Hematopoietic multipotent progenitor cell treated with erythropoietin and hydrocortisone succinate and interleukin-3 and kit ligand, for 17 days (in vitro differentiated cells): ENCODE measurements at regions not wholly inside any gene's neighbourhood (a gene's known extent, or its start where the extent isn't known, plus 50 kb on each side); places are given as distances from the start of the nearest gene placed in this dataset.

Source experiments
- DNase-seq: peaks from one replicate; pipeline ENCODE4 v3.0.0-alpha.2; 2015; ENCODE audit warnings: low spot score

GRCh38 chr2:193542762-193543161, 1348.0 kb upstream of the TMEFF2 start:
- DNase-seq, result no peak

- no peak for DNase-seq
These were observed 1344.5 kb upstream of the TMEFF2 start for GRCh38 chr2:193539188-193539587.

GRCh38 chr2:193538061-193538460, 1343.3 kb upstream of the TMEFF2 start:
- no peak for DNase-seq

- no peak for DNase-seq
These were observed 1342.8 kb upstream of the TMEFF2 start for GRCh38 chr2:193537531-193537930.

GRCh38 chr2:193528458-193528857, 1333.7 kb upstream of the TMEFF2 start:
- DNase-seq, result no peak

GRCh38 chr2:193527146-193527545, 1332.4 kb upstream of the TMEFF2 start:
- DNase-seq, result no peak

- DNase-seq, result no peak
These were observed 1328.9 kb upstream of the TMEFF2 start for GRCh38 chr2:193523662-193524061.

- DNase-seq, result no peak
These were observed 1326.8 kb upstream of the TMEFF2 start for GRCh38 chr2:193521523-193521922.

GRCh38 chr2:193520709-193521458, 1326.2 kb upstream of the TMEFF2 start:
- DNase-seq, result no peak

- DNase-seq, result no peak
These were observed 1323.5 kb upstream of the TMEFF2 start for GRCh38 chr2:193518041-193518817.

- no peak for DNase-seq
These were observed 1322.9 kb upstream of the TMEFF2 start for GRCh38 chr2:193517615-193518014.

- DNase-seq, result no peak
These were observed 1311.3 kb upstream of the TMEFF2 start for GRCh38 chr2:193506035-193506434.

- DNase-seq, result no peak
These were observed 1310.9 kb upstream of the TMEFF2 start for GRCh38 chr2:193505620-193506019.

GRCh38 chr2:193502363-193503035, 1307.8 kb upstream of the TMEFF2 start:
- DNase-seq, result no peak

GRCh38 chr2:193496786-193497185, 1302.1 kb upstream of the TMEFF2 start:
- DNase-seq, result no peak

- DNase-seq, result no peak
These were observed 1287.8 kb upstream of the TMEFF2 start for GRCh38 chr2:193482557-193482956.

GRCh38 chr2:193480187-193480586, 1285.5 kb upstream of the TMEFF2 start:
- DNase-seq, result no peak

GRCh38 chr2:193476171-193476800, 1281.6 kb upstream of the TMEFF2 start:
- DNase-seq, result no peak

- no peak for DNase-seq
These were observed 1280.3 kb upstream of the TMEFF2 start for GRCh38 chr2:193475038-193475437.

GRCh38 chr2:193469251-193469650, 1274.5 kb upstream of the TMEFF2 start:
- DNase-seq, result no peak

- no peak for DNase-seq
These were observed 1272.7 kb upstream of the TMEFF2 start for GRCh38 chr2:193467276-193467987.

- no peak for DNase-seq
These were observed 1268.3 kb upstream of the TMEFF2 start for GRCh38 chr2:193463011-193463410.
